K562 (cell line): ENCODE measurements at regions not wholly inside any gene's neighbourhood (a gene's known extent, or its start where the extent isn't known, plus 50 kb on each side); places are given as distances from the start of the nearest gene placed in this dataset.

Experiments used
- ATAC-seq: fragments of 200-7000 bp; cut with Tn5 transposase; 3 replicates; pipeline ENCODE4 v1.9.1; 2020; ENCODE audit warnings: moderate library complexity
- BruUV-seq: library from RNA; stranded (reverse); fragments of 400-500 nt; replicated peaks from 2 replicates; lab custom pipeline; 2021; lab: Mats Ljungman, UMichigan
- CTCF ChIA-PET: fragments of 300-600 bp; formaldehyde crosslinking; extraction: SDS; loops from one replicate; lab custom pipeline; 2021; ENCODE audit warnings: low intra/inter-chr PET ratio; lab: Yijun Ruan, JAX
- POLR2A ChIA-PET: fragments of 300-600, 350-650 bp; sonication (Branson Sonifier 250); formaldehyde crosslinking; extraction: SDS; loops from one replicate; lab custom pipeline; 2021; ENCODE audit warnings: antibody characterized with exemption, inconsistent platforms; lab: Yijun Ruan, JAX
- DNase-seq, 4 experiments: peaks; one replicate each; pipeline versions ENCODE4 v3.0.0 to v3.0.0-alpha.2; 2011 to 2018; ENCODE audit warnings: low spot score in 3 of 4, mixed read lengths in 3 of 4; ENCODE audit errors: extremely low read depth in 1 of 4
- FAIRE-seq: peaks from 2 replicates; lab custom pipeline; 2011; peaks lifted over from hg19 to GRCh38; lab: Jason Lieb, UNC
- H2AFZ ChIP-seq: 2 replicates; pipeline ENCODE4 v1.6.0; 2011; ENCODE audit warnings: low read depth, low read length, control low read depth, inconsistent platforms
- H3K27ac ChIP-seq: fragments of 200-600 bp; 3 replicates; pipeline ENCODE4 v1.8.0; 2011; ENCODE audit warnings: low read depth, mild to moderate bottlenecking, control low read depth, inconsistent platforms, low read length, moderate library complexity, mixed read lengths; ENCODE audit errors: extremely low read depth
- H3K27me3 ChIP-seq, 2 experiments: fragments of 300-600 bp in 1 of 2; 2 replicates in 1 of 2; 3 replicates in 1 of 2; pipeline versions ENCODE4 v1.6.0 to v1.8.0; 2011; ENCODE audit warnings: inconsistent platforms in 2 of 2, low read length in 2 of 2, mild to moderate bottlenecking in 1 of 2, mixed read lengths in 1 of 2, moderate library complexity in 1 of 2; ENCODE audit not compliant: control insufficient read depth in 2 of 2, insufficient read depth in 2 of 2
- H3K36me3 ChIP-seq: fragments of 300-600 bp; 3 replicates; pipeline ENCODE4 v1.8.0; 2011; ENCODE audit warnings: mild to moderate bottlenecking, low read length, inconsistent platforms; ENCODE audit not compliant: control insufficient read depth, insufficient read depth
- H3K4me1 ChIP-seq, 2 experiments: fragments of 200-600 bp in 1 of 2; replicated peaks in 1 of 2; 2 replicates in 1 of 2; 3 replicates in 1 of 2; pipeline versions ENCODE4 v1.5.1 to v1.8.0; 2011; ENCODE audit warnings: inconsistent platforms in 2 of 2, low read length in 2 of 2, mild to moderate bottlenecking in 1 of 2, mixed read lengths in 1 of 2, moderate library complexity in 1 of 2; ENCODE audit not compliant: control insufficient read depth in 2 of 2, insufficient read depth in 2 of 2
- H3K4me2 ChIP-seq: 2 replicates; pipeline ENCODE4 v1.6.1; 2011; ENCODE audit warnings: low read length, control low read depth, inconsistent platforms, mixed read lengths; ENCODE audit not compliant: insufficient read depth
- H3K4me3 ChIP-seq: fragments of 200-600 bp; sonication (generic), shearing (Covaris generic); 2 replicates; pipeline ENCODE4 v1.5.1; 2016; ENCODE audit warnings: control low read depth, inconsistent platforms
- H3K79me2 ChIP-seq: fragments of 200-600 bp; 3 replicates; pipeline ENCODE4 v1.8.0; 2011; ENCODE audit warnings: low read length, inconsistent platforms; ENCODE audit not compliant: control insufficient read depth, insufficient read depth
- H3K9ac ChIP-seq, 2 experiments: 2 replicates each; pipeline versions ENCODE4 v1.6.0 to v1.6.1; 2011; ENCODE audit warnings: low read depth in 2 of 2, low read length in 2 of 2, control low read depth in 1 of 2, inconsistent platforms in 1 of 2, mild to moderate bottlenecking in 1 of 2, mixed read lengths in 1 of 2; ENCODE audit not compliant: insufficient read depth in 1 of 2
- H3K9me1 ChIP-seq: one replicate; pipeline ENCODE4 v1.6.0; 2011; ENCODE audit warnings: inconsistent platforms, mild to moderate bottlenecking, low read length, moderate library complexity; ENCODE audit not compliant: control insufficient read depth, insufficient read depth
- H3K9me3 ChIP-seq: replicated peaks from 2 replicates; pipeline ENCODE4 v1.5.1; 2011; ENCODE audit warnings: low read depth, low read length, inconsistent platforms; ENCODE audit not compliant: control insufficient read depth, insufficient read depth
- H4K20me1 ChIP-seq: replicated peaks from 2 replicates; pipeline ENCODE4 v1.6.1; 2011; ENCODE audit warnings: low read length, inconsistent platforms, mixed read lengths; ENCODE audit not compliant: control insufficient read depth, insufficient read depth
- BDP1 ChIP-seq: IDR thresholded peaks from 3 replicates; pipeline ENCODE4 v1.6.1; 2011; ENCODE audit not compliant: insufficient read length, insufficient read depth
- FOXK1 ChIP-seq: sonication (generic); formaldehyde crosslinking; IDR thresholded peaks from 2 replicates; pipeline ENCODE4 v1.8.0; 2022; ENCODE audit warnings: missing genetic modification reagents, mild to moderate bottlenecking, borderline replicate concordance
- FOXP4 ChIP-seq: sonication (generic); formaldehyde crosslinking; IDR thresholded peaks from 2 replicates; pipeline ENCODE4 v1.8.0; 2022; ENCODE audit warnings: mild to moderate bottlenecking, missing genetic modification reagents, borderline replicate concordance
- HDGF ChIP-seq: fragments of 450-650 bp; IDR thresholded peaks from 2 replicates; pipeline ENCODE4 v1.6.1; 2016
- MTA1 ChIP-seq: fragments of 450-650 bp; IDR thresholded peaks from 2 replicates; pipeline ENCODE4 v1.6.1; 2017; ENCODE audit warnings: borderline replicate concordance
- TRIM24 ChIP-seq, 2 experiments: fragments of 450-650 bp; IDR thresholded peaks; 2 replicates each; pipeline ENCODE4 v1.6.1; 2016
- ZBTB49 ChIP-seq: sonication (generic); formaldehyde crosslinking; IDR thresholded peaks from 2 replicates; pipeline ENCODE4 v1.8.0; 2022; ENCODE audit warnings: missing genetic modification reagents, mild to moderate bottlenecking, borderline replicate concordance
- ZFP91 ChIP-seq: sonication (generic); formaldehyde crosslinking; IDR thresholded peaks from 2 replicates; pipeline ENCODE4 v1.8.0; 2022; ENCODE audit warnings: mild to moderate bottlenecking, missing genetic modification reagents
- ZNF354B ChIP-seq: fragments of 250-450 bp; sonication (Bioruptor Pico); IDR thresholded peaks from 2 replicates; pipeline ENCODE4 v1.4.0; 2020
- ZNF507 ChIP-seq: conservative IDR thresholded peaks from 2 replicates; pipeline ENCODE4 v1.6.1; 2017; ENCODE audit warnings: missing genetic modification characterization, missing compliant biosample characterization
- WGBS: fragments of 100-300 bp; shearing (Covaris generic); methylation state at CpG from one replicate; pipeline ENCODE4 v1.1.6; 2016; ENCODE audit warnings: low coverage, mixed read lengths; ENCODE audit not compliant: insufficient coverage; ENCODE audit errors: missing lambda C conversion rate; 5-methylcytosine and 5-hydroxymethylcytosine counted together
- in situ Hi-C: fragments of 300-500 bp; cut with MboI; formaldehyde crosslinking; loops from 4 replicates; pipeline ENCODE4 v1.15.0; 2018; ENCODE audit warnings: inconsistent platforms, mixed read lengths
- intact Hi-C: fragments of 100-400 bp; cut with micrococcal nuclease; formaldehyde crosslinking; loops from 2 replicates; pipeline ENCODE4 v1.14.2; 2022

- TF ChIP-seq BDP1: no peak
- no peak for TF ChIP-seq HDGF
- BruUV-seq: no TSS peak
- Histone ChIP-seq H3K9me1 (no peaks in the 10 kb centered on the region), H4K20me1 (no peaks in the 10 kb centered on the region), H3K27me3 (no peaks in the 10 kb centered on the region), H3K9ac (no peak overlapping the region), H3K4me3 (no peak overlapping the region), H3K79me2 (no peaks in the 10 kb centered on the region), H3K9me3 (no peaks in the 10 kb centered on the region), H3K36me3 (no peaks in the 10 kb centered on the region), H3K27ac (no peak overlapping the region), H2AFZ (no peak overlapping the region), H3K4me1 (no peaks in the 10 kb centered on the region), H3K4me2 (no peak overlapping the region)
- ATAC-seq: no peak
- intact Hi-C loops (no loop called here), in situ Hi-C loops (no loop called here)
- ChIA-PET CTCF (no interaction called here), POLR2A (no interaction called here)
- WGBS: 0% methylated on average over 3 of the region's 3 CpGs
- FAIRE-seq: no peak
- DNase-seq: no peak
Observed at GRCh38 chr4:104915864-104916263, 230.8 kb upstream of the TET2 start.

GRCh38 chr4:104919406-104919805 is 227.3 kb upstream of the TET2 start:
- Histone ChIP-seq H3K27ac (no peak overlapping the region), H4K20me1 (no peaks in the 10 kb centered on the region), H3K79me2 (no peaks in the 10 kb centered on the region), H3K9me3 (no peaks in the 10 kb centered on the region), H3K4me1 (no peaks in the 10 kb centered on the region), H3K4me3 (no peak overlapping the region), H3K27me3 (no peaks in the 10 kb centered on the region), H3K9me1 (no peaks in the 10 kb centered on the region), H2AFZ (no peak overlapping the region), H3K9ac (no peak overlapping the region), H3K36me3 (no peaks in the 10 kb centered on the region), H3K4me2 (no peak overlapping the region)
- DNase-seq: no peak
- ChIA-PET POLR2A (no interaction called here), CTCF (no interaction called here)
- intact Hi-C loops: no loop called here
- no peak for FAIRE-seq
- BruUV-seq: no TSS peak
- in situ Hi-C loops: no loop called here
- no peak for ATAC-seq
- TF ChIP-seq ZFP91: no peak
- no peak for TF ChIP-seq MTA1
- TF ChIP-seq ZNF507 (tag): no peak
- TF ChIP-seq FOXK1 (CRISPR knock-in tag): no peak
- no peak for TF ChIP-seq FOXP4
- TF ChIP-seq ZBTB49 (CRISPR knock-in tag): no peak
- no peak for TF ChIP-seq TRIM24 (IDR thresholded peaks at IDR 0.05)
- no peak for TF ChIP-seq ZNF354B (CRISPR knock-in tag)
